CD4-positive, CD25-positive, alpha-beta regulatory T cell (primary cell): ENCODE measurements at regions not wholly inside any gene's neighbourhood (a gene's known extent, or its start where the extent isn't known, plus 50 kb on each side); places are given as distances from the start of the nearest gene placed in this dataset.
"Not testable (repeated sequence)": the region's sequence is repeated elsewhere in the genome, so short reads cannot be mapped to it uniquely, and the experiment has no call there.

ENCODE experiments used
- ATAC-seq, 2 donors: fragments of 150-1000 bp; cut with Tn5 transposase; one replicate each; pipeline ENCODE4 v1.10.0; 2021; ENCODE audit warnings: low read depth in 2 of 2, moderate number of reproducible peaks in 2 of 2, moderate library complexity in 1 of 2
- DNase-seq, 3 donors: peaks; one replicate each; pipeline versions ENCODE4 v3.0.0 to v3.0.0-alpha.2; 2012 to 2022; ENCODE audit warnings: mixed read lengths in 1 of 3
- H3K27ac ChIP-seq: one replicate; pipeline ENCODE4 v1.7.0; 2013; ENCODE audit warnings: mild to moderate bottlenecking, low read length; ENCODE audit not compliant: insufficient read depth, poor library complexity, severe bottlenecking
- H3K27me3 ChIP-seq: one replicate; pipeline ENCODE4 v1.7.0; 2013; ENCODE audit warnings: low read length; ENCODE audit not compliant: control insufficient read depth, insufficient read depth
- H3K36me3 ChIP-seq: one replicate; pipeline ENCODE4 v1.7.0; 2013; ENCODE audit warnings: mild to moderate bottlenecking, low read length, moderate library complexity; ENCODE audit not compliant: control insufficient read depth, insufficient read depth
- H3K4me1 ChIP-seq: 2 replicates; pipeline ENCODE4 v1.7.0; 2013; ENCODE audit warnings: mild to moderate bottlenecking, low read length; ENCODE audit not compliant: insufficient read depth, control insufficient read depth, poor library complexity, severe bottlenecking
- H3K4me3 ChIP-seq: one replicate; pipeline ENCODE4 v1.7.0; 2013; ENCODE audit warnings: low read depth, mild to moderate bottlenecking, low read length, moderate library complexity
- H3K9me3 ChIP-seq, 2 experiments: 1 replicate in 1 of 2; 2 replicates in 1 of 2; pipeline ENCODE4 v1.7.0; 2013; ENCODE audit warnings: low read length in 2 of 2, mild to moderate bottlenecking in 1 of 2, moderate library complexity in 1 of 2; ENCODE audit not compliant: control insufficient read depth in 2 of 2
- H3K27ac Mint-ChIP-seq, 3 donors: one replicate each; pipeline ENCODE4 v1.8.0; 2020 to 2022; ENCODE audit warnings: mild to moderate bottlenecking in 3 of 3, mixed read lengths in 3 of 3, moderate library complexity in 2 of 3
- H3K27me3 Mint-ChIP-seq: one replicate; pipeline ENCODE4 v1.8.0; 2022; ENCODE audit warnings: mild to moderate bottlenecking, mixed read lengths
- H3K36me3 Mint-ChIP-seq: one replicate; pipeline ENCODE4 v1.8.0; 2020; ENCODE audit warnings: mixed read lengths
- H3K4me1 Mint-ChIP-seq, 4 donors: one replicate each; pipeline ENCODE4 v1.8.0; 2020 to 2022; ENCODE audit warnings: mixed read lengths in 4 of 4, mild to moderate bottlenecking in 1 of 4
- H3K4me3 Mint-ChIP-seq, 4 donors: one replicate each; pipeline ENCODE4 v1.8.0; 2020 to 2022; ENCODE audit warnings: mild to moderate bottlenecking in 4 of 4, mixed read lengths in 4 of 4, moderate library complexity in 3 of 4
- H3K9me3 Mint-ChIP-seq, 7 donors: one replicate each; pipeline ENCODE4 v1.8.0; 2020 to 2022; ENCODE audit warnings: mixed read lengths in 7 of 7, mild to moderate bottlenecking in 3 of 7, moderate library complexity in 2 of 7

DNA sequence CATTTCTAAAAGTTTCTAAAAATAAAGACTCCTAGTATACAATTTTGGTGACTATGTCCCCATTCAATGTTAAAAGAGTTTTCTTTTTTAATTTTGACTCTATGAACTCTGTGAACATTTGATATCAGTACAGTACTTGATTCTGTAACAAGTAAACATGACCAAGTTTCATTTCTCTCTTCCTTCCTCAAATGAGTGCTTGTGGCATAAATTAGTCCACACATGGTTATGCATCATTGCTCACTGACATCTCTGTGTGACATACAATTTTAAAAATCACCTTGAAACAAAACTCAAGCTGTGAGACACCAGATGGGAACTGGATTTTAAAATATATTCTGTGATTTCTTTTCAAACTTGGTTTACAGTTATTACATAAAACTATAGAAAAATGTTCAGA is 253.9 kb upstream of the MDGA2 start:
- Histone ChIP-seq H3K4me3 (no peak overlapping the region), H3K36me3 (no peaks in the 10 kb centered on the region), H3K9me3 (peaks cover 0 to 5% of the 10 kb centered on the region in 2 experiments), H3K4me1 (no peaks in the 10 kb centered on the region), H3K27me3 (no peaks in the 10 kb centered on the region), H3K27ac (no peak overlapping the region)
- Mint-ChIP-seq H3K27me3 (no peaks in the 10 kb centered on the region), H3K4me3 (no peak overlapping the region), H3K9me3 (peaks cover 0 to 15% (median 12%) of the 10 kb centered on the region in 7 donors), H3K36me3 (no peaks in the 10 kb centered on the region), H3K27ac (no peak overlapping the region), H3K4me1 (no peaks in the 10 kb centered on the region)
- DNase-seq: no peak
- ATAC-seq: no peak

DNA sequence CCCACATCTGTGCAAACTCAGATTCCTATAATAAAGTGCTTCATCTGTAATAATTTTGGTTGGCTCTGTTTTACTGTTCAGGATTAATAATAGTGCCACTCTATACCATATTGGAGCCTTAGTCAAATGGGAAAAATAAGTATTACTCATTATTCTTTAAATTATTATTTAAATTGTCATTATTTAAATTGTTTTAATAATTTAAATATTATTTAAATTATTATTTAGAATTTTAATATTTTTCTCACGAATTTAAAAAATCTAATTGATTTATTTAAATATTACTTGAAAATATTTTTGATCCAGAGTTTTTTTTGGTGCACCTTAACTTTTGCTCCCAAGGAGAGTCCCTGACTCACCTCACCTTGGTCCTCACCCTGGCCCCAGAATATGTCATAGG is 245.7 kb upstream of the MDGA2 start:
- no peak overlapping the region for H3K27ac Mint-ChIP-seq
- DNase-seq: no peak
- H3K36me3 Mint-ChIP-seq: no peaks in the 10 kb centered on the region
- H3K9me3 Mint-ChIP-seq: peaks cover 0 to 8% (median 4%) of the 10 kb centered on the region in 7 donors
- Histone ChIP-seq H3K36me3 (no peaks in the 10 kb centered on the region), H3K27ac (no peak overlapping the region), H3K27me3 (no peaks in the 10 kb centered on the region), H3K4me1 (no peaks in the 10 kb centered on the region), H3K9me3 (no peaks in the 10 kb centered on the region), H3K4me3 (no peak overlapping the region)
- no peaks in the 10 kb centered on the region for H3K27me3 Mint-ChIP-seq
- no peak for ATAC-seq
- H3K4me1 Mint-ChIP-seq: no peaks in the 10 kb centered on the region
- H3K4me3 Mint-ChIP-seq: no peak overlapping the region

DNA sequence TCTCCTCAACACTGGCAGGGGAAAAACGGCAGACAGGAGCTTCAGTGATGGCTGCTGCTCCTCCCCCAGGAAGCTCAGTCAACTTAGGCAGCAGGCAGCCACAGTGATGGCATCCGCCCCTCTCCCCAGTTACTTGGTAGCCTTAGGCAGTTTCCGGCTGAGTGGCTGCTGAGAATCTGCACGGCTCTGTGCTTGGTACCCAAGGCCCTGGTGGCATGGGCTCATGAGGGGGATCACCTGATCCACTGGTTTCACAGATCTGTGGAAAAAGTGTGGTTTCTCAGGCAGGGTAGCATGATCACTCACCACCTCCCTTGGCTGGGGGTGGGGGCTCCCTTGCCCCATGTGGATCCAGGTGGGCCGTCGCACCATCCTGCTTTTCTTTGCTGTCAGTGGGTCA is 244.6 kb upstream of the MDGA2 start:
- Mint-ChIP-seq H3K4me3 (no peak overlapping the region), H3K4me1 (no peaks in the 10 kb centered on the region), H3K9me3 (peaks cover 0 to 11% (median 3%) of the 10 kb centered on the region in 7 donors), H3K36me3 (no peaks in the 10 kb centered on the region), H3K27ac (no peak overlapping the region), H3K27me3 (no peaks in the 10 kb centered on the region)
- DNase-seq: no peak
- no peaks in the 10 kb centered on the region for H3K4me1 ChIP-seq
- H3K27me3 ChIP-seq: no peaks in the 10 kb centered on the region
- H3K27ac ChIP-seq: no peak overlapping the region
- H3K36me3 ChIP-seq: no peaks in the 10 kb centered on the region
- H3K4me3 ChIP-seq: no peak overlapping the region
- ATAC-seq: no peak
- no peaks in the 10 kb centered on the region for H3K9me3 ChIP-seq

DNA sequence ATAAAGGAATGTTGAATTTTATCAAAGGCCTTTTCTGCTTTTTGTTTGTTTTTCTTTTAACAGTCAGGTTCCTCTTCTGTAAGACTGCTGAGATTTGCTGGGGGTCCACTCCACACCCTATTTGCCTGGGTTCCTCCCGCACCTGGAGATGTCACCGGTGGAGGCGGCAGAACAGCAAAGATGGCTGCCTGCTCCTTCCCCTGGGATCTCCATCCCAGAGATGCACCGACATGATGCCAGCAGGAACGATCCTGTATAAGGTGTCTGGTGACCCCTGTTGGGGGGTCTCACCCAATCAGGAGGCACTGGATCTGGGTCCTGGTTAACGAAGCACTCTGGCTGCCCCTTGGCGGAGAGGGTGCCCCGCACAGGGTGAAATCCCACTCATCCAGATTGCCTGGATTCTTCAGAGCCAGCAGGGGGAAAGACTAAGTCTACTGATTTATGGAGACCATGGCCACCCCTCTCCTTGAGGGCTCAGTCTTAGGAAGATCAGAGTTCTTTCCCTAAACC is 244.0 kb upstream of the MDGA2 start:
- Mint-ChIP-seq H3K36me3 (no peaks in the 10 kb centered on the region), H3K4me1 (no peaks in the 10 kb centered on the region), H3K27ac (no peak overlapping the region), H3K4me3 (no peak overlapping the region), H3K27me3 (no peaks in the 10 kb centered on the region), H3K9me3 (peaks cover 0 to 13% (median 3%) of the 10 kb centered on the region in 7 donors)
- H3K27me3 ChIP-seq: no peaks in the 10 kb centered on the region
- ATAC-seq (no peak), DNase-seq (no peak)
- H3K4me1 ChIP-seq: no peaks in the 10 kb centered on the region
- no peak overlapping the region for H3K4me3 ChIP-seq
- H3K36me3 ChIP-seq: no peaks in the 10 kb centered on the region
- H3K9me3 ChIP-seq: no peaks in the 10 kb centered on the region
- H3K27ac ChIP-seq: no peak overlapping the region

DNA sequence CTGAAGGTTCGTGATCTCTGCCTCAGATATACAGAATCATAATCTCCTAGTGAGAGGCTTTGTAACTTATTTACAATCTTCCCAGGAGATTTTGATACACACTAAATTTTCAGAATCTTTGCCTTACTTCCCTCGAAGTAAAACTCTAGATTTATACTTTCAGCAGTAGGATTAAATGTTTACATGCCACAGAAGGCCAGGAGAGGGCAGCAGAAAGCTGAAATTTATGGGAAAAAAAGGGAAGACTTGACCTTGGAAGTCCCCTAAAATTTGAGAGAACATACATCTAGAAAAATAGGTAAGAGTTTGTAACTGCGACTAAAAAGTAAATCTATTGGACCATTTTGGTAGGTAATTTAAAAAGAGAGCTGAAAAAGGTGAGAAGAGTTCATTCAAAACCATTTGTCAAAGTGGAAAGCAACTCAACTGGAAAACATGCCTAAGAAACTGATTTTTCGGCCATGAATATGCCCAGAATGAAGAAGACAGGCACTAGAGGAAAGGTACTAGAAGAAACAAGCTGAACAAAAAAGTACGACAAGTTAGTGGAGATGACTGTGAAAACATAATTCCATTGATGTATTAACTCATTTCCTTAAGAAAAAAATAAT is 242.0 kb upstream of the MDGA2 start:
- no peaks in the 10 kb centered on the region for H3K36me3 Mint-ChIP-seq
- H3K27ac Mint-ChIP-seq: no peak overlapping the region
- H3K36me3 ChIP-seq: no peaks in the 10 kb centered on the region
- no peak overlapping the region for H3K27ac ChIP-seq
- ATAC-seq (no peak), DNase-seq (no peak)
- H3K27me3 ChIP-seq: no peaks in the 10 kb centered on the region
- H3K27me3 Mint-ChIP-seq: no peaks in the 10 kb centered on the region
- H3K4me1 Mint-ChIP-seq: no peaks in the 10 kb centered on the region
- H3K9me3 ChIP-seq: no peaks in the 10 kb centered on the region
- H3K4me3 Mint-ChIP-seq: no peak overlapping the region
- no peak overlapping the region for H3K4me3 ChIP-seq
- peaks cover 0 to 6% (median 1%) of the 10 kb centered on the region in 7 donors for H3K9me3 Mint-ChIP-seq
- no peaks in the 10 kb centered on the region for H3K4me1 ChIP-seq

DNA sequence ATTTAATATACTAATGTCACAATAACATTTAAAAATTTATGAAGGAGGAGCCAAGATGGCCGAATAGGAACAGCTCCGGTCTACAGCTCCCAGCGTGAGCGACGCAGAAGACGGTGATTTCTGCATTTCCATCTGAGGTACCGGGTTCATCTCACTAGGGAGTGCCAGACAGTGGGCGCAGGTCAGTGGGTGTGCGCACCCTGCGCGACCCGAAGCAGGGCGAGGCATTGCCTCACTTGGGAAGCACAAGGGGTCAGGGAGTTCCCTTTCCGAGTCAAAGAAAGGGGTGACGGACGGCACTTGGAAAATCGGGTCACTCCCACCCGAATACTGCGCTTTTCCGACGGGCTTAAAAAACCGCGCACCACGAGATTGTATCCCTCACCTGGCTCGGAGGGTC is 225.7 kb upstream of the MDGA2 start:
- H3K27ac Mint-ChIP-seq, H3K27ac ChIP-seq, H3K36me3 ChIP-seq, H3K9me3 ChIP-seq, H3K27me3 ChIP-seq, H3K4me3 ChIP-seq, H3K9me3 Mint-ChIP-seq, H3K4me1 Mint-ChIP-seq, H3K4me1 ChIP-seq, DNase-seq, H3K27me3 Mint-ChIP-seq, H3K4me3 Mint-ChIP-seq, H3K36me3 Mint-ChIP-seq, ATAC-seq: not testable (repeated sequence)

DNA sequence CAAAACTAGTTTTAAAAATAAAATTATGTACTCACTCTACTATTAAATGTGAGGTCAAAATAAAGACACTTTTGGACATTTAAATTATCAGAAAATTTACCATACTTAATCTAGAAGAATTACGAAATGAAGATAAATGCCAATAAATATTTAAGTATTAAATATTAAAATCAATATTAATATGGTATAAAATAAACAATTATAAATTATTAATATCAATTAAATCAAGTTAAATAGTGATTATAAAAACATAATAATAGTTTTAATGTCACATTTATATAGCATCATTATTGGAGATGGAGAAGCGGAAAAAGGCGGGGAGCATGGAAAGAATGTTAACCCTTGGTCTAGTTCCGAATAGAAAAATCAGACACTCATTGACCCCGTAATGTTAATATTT is 224.3 kb upstream of the MDGA2 start:
- Mint-ChIP-seq H3K27me3 (no peaks in the 10 kb centered on the region), H3K4me3 (no peak overlapping the region), H3K27ac (no peak overlapping the region), H3K36me3 (no peaks in the 10 kb centered on the region), H3K4me1 (no peaks in the 10 kb centered on the region), H3K9me3 (peaks cover 0 to 11% (median 4%) of the 10 kb centered on the region in 7 donors)
- Histone ChIP-seq H3K27ac (no peak overlapping the region), H3K27me3 (no peaks in the 10 kb centered on the region), H3K4me1 (no peaks in the 10 kb centered on the region), H3K9me3 (no peaks in the 10 kb centered on the region), H3K4me3 (no peak overlapping the region), H3K36me3 (no peaks in the 10 kb centered on the region)
- no peak for ATAC-seq
- no peak for DNase-seq

DNA sequence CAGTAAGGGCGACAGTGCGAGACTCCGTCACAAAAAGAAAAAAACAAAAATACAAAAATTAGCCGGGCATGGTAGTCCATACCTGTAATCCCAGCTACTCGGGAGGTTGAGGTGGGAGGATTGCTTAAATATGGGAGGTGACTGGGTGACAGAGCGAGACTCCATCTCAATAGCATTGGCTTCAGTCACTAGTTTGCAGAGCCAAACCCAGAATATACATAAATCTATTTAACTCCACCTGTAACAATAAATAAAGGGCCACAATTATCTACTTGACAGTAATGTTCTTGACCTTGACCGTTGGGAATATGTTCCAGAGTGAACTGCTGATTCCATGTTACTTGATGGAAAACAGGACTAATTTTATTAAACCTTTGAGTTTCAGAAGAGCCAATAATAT is 198.9 kb upstream of the MDGA2 start:
- Histone ChIP-seq H3K27ac (no peak overlapping the region), H3K9me3 (no peaks in the 10 kb centered on the region), H3K4me3 (no peak overlapping the region), H3K4me1 (no peaks in the 10 kb centered on the region), H3K27me3 (no peaks in the 10 kb centered on the region), H3K36me3 (no peaks in the 10 kb centered on the region)
- no peak overlapping the region for H3K27ac Mint-ChIP-seq
- peaks cover 3 to 19% (median 9%) of the 10 kb centered on the region in 7 donors for H3K9me3 Mint-ChIP-seq
- no peaks in the 10 kb centered on the region for H3K27me3 Mint-ChIP-seq
- no peak for DNase-seq
- H3K36me3 Mint-ChIP-seq: no peaks in the 10 kb centered on the region
- ATAC-seq: no peak
- no peak overlapping the region for H3K4me3 Mint-ChIP-seq
- no peaks in the 10 kb centered on the region for H3K4me1 Mint-ChIP-seq
